H1 (cell line): ENCODE measurements at regions not wholly inside any gene's neighbourhood (a gene's known extent, or its start where the extent isn't known, plus 50 kb on each side); places are given as distances from the start of the nearest gene placed in this dataset.

Experiments
- BACH1 ChIP-seq: IDR thresholded peaks from 2 replicates; pipeline ENCODE4 v1.6.1; 2012; ENCODE audit warnings: low read length, improper control_type of control experiment
- KDM1A ChIP-seq: fragments of 200-600, 300-600 bp; sonication (generic); IDR thresholded peaks from 2 replicates; pipeline ENCODE4 v1.7.1; 2016; ENCODE audit warnings: mild to moderate bottlenecking, low read length, borderline replicate concordance
- POLR2A ChIP-seq, 2 experiments: IDR thresholded peaks; 1 replicate in 1 of 2; 2 replicates in 1 of 2; pipeline ENCODE4 v1.6.1; 2011; ENCODE audit warnings: low read depth in 2 of 2, low read length in 2 of 2, mild to moderate bottlenecking in 2 of 2; ENCODE audit errors: control extremely low read depth in 1 of 2
- POU5F1 ChIP-seq: IDR thresholded peaks from 2 replicates; pipeline ENCODE4 v1.6.1; 2011; ENCODE audit warnings: low read depth, mild to moderate bottlenecking, low read length, moderate library complexity
- TF ChIP-seq, protein P1 (sequence below), 3 experiments: IDR thresholded peaks; 1 replicate in 2 of 3; 2 replicates in 1 of 3; pipeline versions ENCODE4 v1.5.1 to v1.6.1; 2011; ENCODE audit warnings: low read length in 3 of 3, mild to moderate bottlenecking in 3 of 3, inconsistent platforms in 2 of 3, low read depth in 1 of 3, moderate library complexity in 1 of 3; ENCODE audit not compliant: insufficient read depth in 1 of 3; ENCODE audit errors: control extremely low read depth in 1 of 3
- TF ChIP-seq, protein P2 (sequence below): IDR thresholded peaks from 2 replicates; pipeline ENCODE4 v1.6.1; 2012; ENCODE audit warnings: inconsistent platforms

GRCh38 chr4:62235911-62236310, 1035.8 kb downstream of the ADGRL3 start (continued):
- TF ChIP-seq, protein P1, sequence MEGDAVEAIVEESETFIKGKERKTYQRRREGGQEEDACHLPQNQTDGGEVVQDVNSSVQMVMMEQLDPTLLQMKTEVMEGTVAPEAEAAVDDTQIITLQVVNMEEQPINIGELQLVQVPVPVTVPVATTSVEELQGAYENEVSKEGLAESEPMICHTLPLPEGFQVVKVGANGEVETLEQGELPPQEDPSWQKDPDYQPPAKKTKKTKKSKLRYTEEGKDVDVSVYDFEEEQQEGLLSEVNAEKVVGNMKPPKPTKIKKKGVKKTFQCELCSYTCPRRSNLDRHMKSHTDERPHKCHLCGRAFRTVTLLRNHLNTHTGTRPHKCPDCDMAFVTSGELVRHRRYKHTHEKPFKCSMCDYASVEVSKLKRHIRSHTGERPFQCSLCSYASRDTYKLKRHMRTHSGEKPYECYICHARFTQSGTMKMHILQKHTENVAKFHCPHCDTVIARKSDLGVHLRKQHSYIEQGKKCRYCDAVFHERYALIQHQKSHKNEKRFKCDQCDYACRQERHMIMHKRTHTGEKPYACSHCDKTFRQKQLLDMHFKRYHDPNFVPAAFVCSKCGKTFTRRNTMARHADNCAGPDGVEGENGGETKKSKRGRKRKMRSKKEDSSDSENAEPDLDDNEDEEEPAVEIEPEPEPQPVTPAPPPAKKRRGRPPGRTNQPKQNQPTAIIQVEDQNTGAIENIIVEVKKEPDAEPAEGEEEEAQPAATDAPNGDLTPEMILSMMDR (IDR thresholded peaks at IDR 0.05; ENCODE audit: control extremely low read depth in 1 of 3, insufficient read depth in 1 of 3, low read depth in 1 of 3, low read length in 3 of 3), result no peak
- TF ChIP-seq POU5F1, result no peak
- TF ChIP-seq POLR2A (IDR thresholded peaks at IDR 0.05; ENCODE audit: control extremely low read depth in 1 of 2, low read depth in 2 of 2, low read length in 2 of 2), result no peak
- TF ChIP-seq BACH1, result no peak
- TF ChIP-seq, protein P2, sequence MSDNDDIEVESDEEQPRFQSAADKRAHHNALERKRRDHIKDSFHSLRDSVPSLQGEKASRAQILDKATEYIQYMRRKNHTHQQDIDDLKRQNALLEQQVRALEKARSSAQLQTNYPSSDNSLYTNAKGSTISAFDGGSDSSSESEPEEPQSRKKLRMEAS, result no peak
- no peak for TF ChIP-seq KDM1A
